A673 (cell line): ENCODE measurements at regions not wholly inside any gene's neighbourhood (a gene's known extent, or its start where the extent isn't known, plus 50 kb on each side); places are given as distances from the start of the nearest gene placed in this dataset.

Source experiments
- BruUV-seq: library from RNA; stranded (reverse); fragments of 400-500 nt; replicated peaks from 2 replicates; lab custom pipeline; 2021; lab: Mats Ljungman, UMichigan
- CTCF ChIA-PET: fragments of 300-600 bp; sonication (Branson Sonifier 250); formaldehyde crosslinking; loops from one replicate; lab custom pipeline; 2022; ENCODE audit warnings: antibody characterized with exemption; lab: Charles Lee
- POLR2A ChIA-PET: fragments of 300-600 bp; sonication (Branson Sonifier 250); formaldehyde crosslinking; loops from one replicate; lab custom pipeline; 2022; ENCODE audit warnings: antibody characterized with exemption; ENCODE audit not compliant: low non-redundant PET; lab: Charles Lee
- DNase-seq: peaks from one replicate; pipeline ENCODE4 v3.0.0-alpha.2; 2015; ENCODE audit warnings: low spot score
- H3K27ac ChIP-seq: fragments of 200-600 bp; sonication (generic); 2 replicates; pipeline ENCODE4 v1.5.1; 2016; ENCODE audit warnings: mixed run types, low read depth, mild to moderate bottlenecking, mixed read lengths, antibody characterized with exemption, low read length; ENCODE audit not compliant: poor library complexity, severe bottlenecking
- H3K27me3 ChIP-seq: fragments of 200-600 bp; sonication (generic); replicated peaks from 2 replicates; pipeline ENCODE4 v1.6.1; 2017; ENCODE audit warnings: mixed run types, low read depth, mild to moderate bottlenecking, mixed read lengths, antibody characterized with exemption, low read length; ENCODE audit not compliant: insufficient read depth, poor library complexity
- H3K36me3 ChIP-seq: fragments of 200-600 bp; sonication (generic); 2 replicates; pipeline ENCODE4 v1.6.1; 2016; ENCODE audit warnings: mixed run types, mild to moderate bottlenecking, mixed read lengths, antibody characterized with exemption, low read length; ENCODE audit not compliant: insufficient read depth, poor library complexity, severe bottlenecking
- H3K4me1 ChIP-seq: fragments of 200-600 bp; sonication (generic); 2 replicates; pipeline ENCODE4 v1.6.1; 2017; ENCODE audit warnings: mixed run types, mild to moderate bottlenecking, mixed read lengths, antibody characterized with exemption, low read length; ENCODE audit not compliant: insufficient read depth, poor library complexity, severe bottlenecking
- H3K4me3 ChIP-seq: fragments of 200-600 bp; sonication (generic); 2 replicates; pipeline ENCODE4 v1.5.1; 2016; ENCODE audit warnings: low read depth, mixed run types, mild to moderate bottlenecking, mixed read lengths, low read length; ENCODE audit not compliant: poor library complexity, severe bottlenecking
- H3K9me3 ChIP-seq: fragments of 200-600 bp; sonication (generic); 2 replicates; pipeline ENCODE4 v1.6.1; 2016; ENCODE audit warnings: mixed run types, low read depth, mild to moderate bottlenecking, mixed read lengths, antibody characterized with exemption, low read length; ENCODE audit not compliant: poor library complexity, severe bottlenecking
- CTCF ChIP-seq: fragments of 300-800, 200-600 bp; sonication (generic); conservative IDR thresholded peaks from 2 replicates; pipeline ENCODE4 v1.5.1; 2017; ENCODE audit warnings: low read depth, mild to moderate bottlenecking, antibody characterized with exemption, low read length, moderate library complexity, mixed read lengths
- EZH2 ChIP-seq: fragments of 200-600 bp; sonication (generic); IDR thresholded peaks from 2 replicates; pipeline ENCODE4 v1.6.1; 2017; ENCODE audit warnings: borderline replicate concordance, low read depth, mild to moderate bottlenecking, mixed read lengths, antibody characterized with exemption, low read length; ENCODE audit not compliant: poor library complexity, severe bottlenecking
- intact Hi-C: fragments of 100-400 bp; cut with micrococcal nuclease; formaldehyde crosslinking; loops from one replicate; pipeline ENCODE4 v1.10.0; 2022; ENCODE audit not compliant: unreplicated experiment

- DNase-seq, result no peak
- TF ChIP-seq EZH2, result no peak
- TF ChIP-seq CTCF, result no peak
- ChIA-PET POLR2A (no interaction called here), CTCF (no interaction called here)
- no peaks in the 10 kb centered on the region for H3K4me1 ChIP-seq
- no peak overlapping the region for H3K27ac ChIP-seq
- BruUV-seq, result no TSS peak
- no peak overlapping the region for H3K4me3 ChIP-seq
- no peaks in the 10 kb centered on the region for H3K36me3 ChIP-seq
- no peaks in the 10 kb centered on the region for H3K9me3 ChIP-seq
- H3K27me3 ChIP-seq, result no peaks in the 10 kb centered on the region
- intact Hi-C loops, result no loop called here
These were observed 200.3 kb upstream of the FUT9 start for GRCh38 chr6:95815389-95816056.

GRCh38 chr6:95819461-95819860, 196.3 kb upstream of the FUT9 start:
- intact Hi-C loops, result no loop called here
- Histone ChIP-seq H3K27me3 (no peaks in the 10 kb centered on the region), H3K36me3 (no peaks in the 10 kb centered on the region), H3K9me3 (no peaks in the 10 kb centered on the region), H3K27ac (no peak overlapping the region), H3K4me1 (no peaks in the 10 kb centered on the region), H3K4me3 (no peak overlapping the region)
- CTCF ChIA-PET, result no interaction called here
- DNase-seq, result peak; percentile 12
- BruUV-seq, result no TSS peak
- no peak for TF ChIP-seq CTCF
- TF ChIP-seq EZH2, result no peak
- POLR2A ChIA-PET, result no interaction called here

GRCh38 chr6:95819939-95820338, 195.8 kb upstream of the FUT9 start:
- DNase-seq, result peak; percentile 26
- CTCF ChIA-PET, result no interaction called here
- no peaks in the 10 kb centered on the region for H3K9me3 ChIP-seq
- H3K36me3 ChIP-seq, result no peaks in the 10 kb centered on the region
- TF ChIP-seq EZH2 (no peak), CTCF (peak; percentile 49)
- H3K4me1 ChIP-seq, result no peaks in the 10 kb centered on the region
- no peaks in the 10 kb centered on the region for H3K27me3 ChIP-seq
- H3K4me3 ChIP-seq, result no peak overlapping the region
- no peak overlapping the region for H3K27ac ChIP-seq
- intact Hi-C loops, result no loop called here
- POLR2A ChIA-PET, result no interaction called here
- no TSS peak for BruUV-seq
